ENCODE measurements at regions not wholly inside any gene's neighbourhood (a gene's known extent, or its start where the extent isn't known, plus 50 kb on each side); places are given as distances from the start of the nearest gene placed in this dataset.
"Not testable (repeated sequence)": the region's sequence is repeated elsewhere in the genome, so short reads cannot be mapped to it uniquely, and the experiment has no call there.

- Mint-ChIP-seq H3K27me3 (ENCODE audit: low read depth, unreplicated experiment) (peaks cover 52% of the 10 kb centered on the region), H3K9me3 (ENCODE audit: unreplicated experiment) (no peaks in the 10 kb centered on the region), H3K36me3 (ENCODE audit: low read depth, unreplicated experiment) (peaks cover 1% of the 10 kb centered on the region), H3K27ac (ENCODE audit: unreplicated experiment) (peak overlapping the region; percentile 41), H3K4me3 (ENCODE audit: unreplicated experiment) (no peak overlapping the region), H3K4me1 (ENCODE audit: low read depth, unreplicated experiment) (peaks cover 2% of the 10 kb centered on the region)
- FAIRE-seq (no peak), DNase-seq (ENCODE audit: low read depth) (no peak)
- no peak overlapping the region for H3K4me2 ChIP-seq (ENCODE audit: low read length)
- H3K4me1 ChIP-seq (ENCODE audit: insufficient read depth, low read length), result no peaks in the 10 kb centered on the region
- no peak overlapping the region for H3K9ac ChIP-seq (ENCODE audit: low read length)
- H3K36me3 ChIP-seq (ENCODE audit: insufficient read depth, low read length), result no peaks in the 10 kb centered on the region
- H3K79me2 ChIP-seq (ENCODE audit: insufficient read depth, low read length), result no peaks in the 10 kb centered on the region
- H3K27me3 ChIP-seq (ENCODE audit: insufficient read depth, low read length), result peaks cover 9% of the 10 kb centered on the region
- no peaks in the 10 kb centered on the region for H4K20me1 ChIP-seq (ENCODE audit: insufficient read depth, low read length)
- H3K9me3 ChIP-seq (ENCODE audit: insufficient read depth, low read depth, low read length), result no peaks in the 10 kb centered on the region
- no peak overlapping the region for H3K4me3 ChIP-seq (ENCODE audit: insufficient read depth, low read depth, low read length)
- TF ChIP-seq CTCF (IDR thresholded peaks at IDR 0.05; ENCODE audit: insufficient read depth, low read depth, low read length) (no peak), EZH2 (IDR thresholded peaks at IDR 0.05; ENCODE audit: insufficient read depth, low read length) (no peak)
- H3K27ac ChIP-seq (ENCODE audit: low read depth, low read length), result no peak overlapping the region
- no peak overlapping the region for H2AFZ ChIP-seq (ENCODE audit: low read depth, low read length)
Measured at GRCh38 chr1:30652152-30652841, 71.1 kb downstream of the MATN1 start.

GRCh38 chr1:30651395-30651794 lies 72.0 kb downstream of the MATN1 start:
- H4K20me1 ChIP-seq (ENCODE audit: insufficient read depth, low read length); H3K4me2 ChIP-seq (ENCODE audit: low read length); H3K27ac Mint-ChIP-seq (ENCODE audit: unreplicated experiment); H3K9me3 ChIP-seq (ENCODE audit: insufficient read depth, low read depth, low read length); H3K4me1 ChIP-seq (ENCODE audit: insufficient read depth, low read length); H3K27ac ChIP-seq (ENCODE audit: low read depth, low read length); H3K27me3 ChIP-seq (ENCODE audit: insufficient read depth, low read length); H3K79me2 ChIP-seq (ENCODE audit: insufficient read depth, low read length); DNase-seq (ENCODE audit: low read depth); H3K4me3 ChIP-seq (ENCODE audit: insufficient read depth, low read depth, low read length); H3K36me3 ChIP-seq (ENCODE audit: insufficient read depth, low read length); H3K4me3 Mint-ChIP-seq (ENCODE audit: unreplicated experiment); H3K9me3 Mint-ChIP-seq (ENCODE audit: unreplicated experiment); FAIRE-seq; H3K36me3 Mint-ChIP-seq (ENCODE audit: low read depth, unreplicated experiment); H3K9ac ChIP-seq (ENCODE audit: low read length); H3K4me1 Mint-ChIP-seq (ENCODE audit: low read depth, unreplicated experiment); H2AFZ ChIP-seq (ENCODE audit: low read depth, low read length): not testable (repeated sequence)
- H3K27me3 Mint-ChIP-seq (ENCODE audit: low read depth, unreplicated experiment), result peaks cover 55% of the 10 kb centered on the region

DNA sequence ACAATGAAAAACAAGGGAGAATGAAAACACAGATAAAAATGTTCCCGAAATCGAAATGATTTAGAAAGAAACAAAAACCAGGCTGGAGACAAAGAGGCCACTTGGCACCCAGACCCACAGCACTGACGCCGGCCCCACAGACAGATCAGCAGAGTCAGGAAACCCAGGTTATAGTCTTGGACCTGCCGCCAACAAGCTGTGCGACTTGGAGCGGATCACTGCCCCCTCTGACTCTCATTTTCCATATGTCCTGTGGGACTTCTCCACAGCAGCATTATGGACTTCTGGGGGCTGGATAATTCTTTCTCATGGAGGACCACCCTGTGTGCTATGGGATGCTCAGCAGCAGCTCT lies 72.4 kb downstream of the MATN1 start:
- Mint-ChIP-seq H3K4me1 (ENCODE audit: low read depth, unreplicated experiment) (peaks cover 2% of the 10 kb centered on the region), H3K36me3 (ENCODE audit: low read depth, unreplicated experiment) (no peaks in the 10 kb centered on the region), H3K27ac (ENCODE audit: unreplicated experiment) (no peak overlapping the region), H3K27me3 (ENCODE audit: low read depth, unreplicated experiment) (peaks cover 54% of the 10 kb centered on the region), H3K9me3 (ENCODE audit: unreplicated experiment) (no peaks in the 10 kb centered on the region), H3K4me3 (ENCODE audit: unreplicated experiment) (no peak overlapping the region)
- H2AFZ ChIP-seq (ENCODE audit: low read depth, low read length), result no peak overlapping the region
- no peak overlapping the region for H3K9ac ChIP-seq (ENCODE audit: low read length)
- no peak for TF ChIP-seq CTCF (IDR thresholded peaks at IDR 0.05; ENCODE audit: insufficient read depth, low read depth, low read length)
- no peak for TF ChIP-seq EZH2 (IDR thresholded peaks at IDR 0.05; ENCODE audit: insufficient read depth, low read length)
- no peaks in the 10 kb centered on the region for H3K9me3 ChIP-seq (ENCODE audit: insufficient read depth, low read depth, low read length)
- no peak overlapping the region for H3K4me2 ChIP-seq (ENCODE audit: low read length)
- DNase-seq (ENCODE audit: low read depth) (no peak), FAIRE-seq (no peak)
- H3K79me2 ChIP-seq (ENCODE audit: insufficient read depth, low read length), result no peaks in the 10 kb centered on the region
- no peaks in the 10 kb centered on the region for H3K4me1 ChIP-seq (ENCODE audit: insufficient read depth, low read length)
- H3K36me3 ChIP-seq (ENCODE audit: insufficient read depth, low read length), result no peaks in the 10 kb centered on the region
- peaks cover 9% of the 10 kb centered on the region for H3K27me3 ChIP-seq (ENCODE audit: insufficient read depth, low read length)
- no peaks in the 10 kb centered on the region for H4K20me1 ChIP-seq (ENCODE audit: insufficient read depth, low read length)
- no peak overlapping the region for H3K27ac ChIP-seq (ENCODE audit: low read depth, low read length)
- H3K4me3 ChIP-seq (ENCODE audit: insufficient read depth, low read depth, low read length), result no peak overlapping the region
